Loucy (cell line): ENCODE measurements at regions not wholly inside any gene's neighbourhood (a gene's known extent, or its start where the extent isn't known, plus 50 kb on each side); places are given as distances from the start of the nearest gene placed in this dataset.
"Not testable (repeated sequence)": the region's sequence is repeated elsewhere in the genome, so short reads cannot be mapped to it uniquely, and the experiment has no call there.

Experiments
- H2AFZ ChIP-seq: fragments of 200-600 bp; sonication (generic); 2 replicates; pipeline ENCODE4 v1.6.0; 2016; ENCODE audit warnings: antibody characterized with exemption, mild to moderate bottlenecking, low read length, moderate library complexity
- H3F3A ChIP-seq: fragments of 200-600 bp; 2 replicates; pipeline ENCODE4 v1.6.0; 2016; ENCODE audit warnings: antibody characterized with exemption, low read depth, mild to moderate bottlenecking
- H3K27me3 ChIP-seq: fragments of 200-600 bp; sonication (generic); 2 replicates; pipeline ENCODE4 v1.6.1; 2014; ENCODE audit warnings: low read length, mild to moderate bottlenecking; ENCODE audit not compliant: insufficient read depth, poor library complexity, severe bottlenecking
- H3K36me3 ChIP-seq: fragments of 200-600 bp; sonication (generic); 2 replicates; pipeline ENCODE4 v1.6.1; 2016; ENCODE audit warnings: low read length; ENCODE audit not compliant: insufficient read depth
- H3K4me1 ChIP-seq: fragments of 200-600 bp; sonication (generic); 2 replicates; pipeline ENCODE4 v1.5.1; 2014; ENCODE audit warnings: low read length, mild to moderate bottlenecking; ENCODE audit not compliant: insufficient read depth, poor library complexity, severe bottlenecking
- H3K4me2 ChIP-seq: fragments of 200-600 bp; sonication (generic); 2 replicates; pipeline ENCODE4 v1.6.0; 2014; ENCODE audit warnings: antibody characterized with exemption, low read length, low read depth, mild to moderate bottlenecking; ENCODE audit not compliant: poor library complexity, severe bottlenecking
- H3K4me3 ChIP-seq: fragments of 200-600 bp; sonication (generic); 2 replicates; pipeline ENCODE4 v1.5.1; 2014; ENCODE audit warnings: low read length, mild to moderate bottlenecking, mixed read lengths; ENCODE audit not compliant: poor library complexity, severe bottlenecking
- H3K79me2 ChIP-seq: fragments of 200-600 bp; sonication (generic); 2 replicates; pipeline ENCODE4 v1.6.1; 2014; ENCODE audit warnings: low read length; ENCODE audit not compliant: insufficient read depth
- H3K9ac ChIP-seq: fragments of 200-600 bp; sonication (generic); 2 replicates; pipeline ENCODE4 v1.6.0; 2014; ENCODE audit warnings: mild to moderate bottlenecking, low read depth, low read length, moderate library complexity; ENCODE audit not compliant: poor library complexity, severe bottlenecking
- H3K9me2 ChIP-seq: fragments of 200-600 bp; sonication (generic); replicated peaks from 2 replicates; pipeline ENCODE4 v1.6.1; 2016; ENCODE audit warnings: low read depth, low read length, mixed read lengths
- H3K9me3 ChIP-seq: fragments of 200-600 bp; sonication (generic); 2 replicates; pipeline ENCODE4 v1.6.1; 2014; ENCODE audit warnings: mild to moderate bottlenecking, antibody characterized with exemption, low read length, low read depth; ENCODE audit not compliant: insufficient read depth
- H4K20me1 ChIP-seq: fragments of 200-600 bp; sonication (generic); 2 replicates; pipeline ENCODE4 v1.6.0; 2014; ENCODE audit warnings: antibody characterized with exemption, low read length, mild to moderate bottlenecking; ENCODE audit not compliant: insufficient read depth, poor library complexity, severe bottlenecking
- EZH2phosphoT487 ChIP-seq: fragments of 200-600 bp; IDR thresholded peaks from 2 replicates; pipeline ENCODE4 v1.6.1; 2018; ENCODE audit warnings: antibody characterized with exemption, mild to moderate bottlenecking, moderate library complexity, borderline replicate concordance
- TF ChIP-seq, protein P1 (sequence below): fragments of 200-600 bp; sonication (generic); conservative IDR thresholded peaks from 2 replicates; pipeline ENCODE4 v1.5.1; 2014; ENCODE audit warnings: mild to moderate bottlenecking, antibody characterized with exemption, low read length

DNA sequence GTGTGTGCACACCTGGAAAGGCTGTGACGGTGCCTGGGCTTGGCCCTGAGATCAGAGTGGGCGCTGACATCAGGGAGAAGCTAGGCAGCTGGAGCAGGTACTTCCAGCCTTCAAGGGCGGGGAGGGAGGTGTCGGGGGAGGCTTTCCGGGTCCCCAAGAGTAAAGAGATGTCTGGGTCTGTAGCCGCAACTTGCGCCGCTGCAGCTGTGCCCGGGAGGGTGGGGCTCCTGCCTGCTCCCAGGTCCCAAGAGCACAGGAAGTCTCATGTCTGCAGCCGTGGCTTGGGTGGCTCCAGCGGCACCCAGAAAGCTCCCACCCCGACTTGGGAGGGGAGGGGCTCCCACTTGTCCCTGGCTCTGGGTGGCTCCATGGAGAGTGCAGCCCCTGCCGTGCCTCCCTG, 103.2 kb upstream of the BNIP2 start:
- H4K20me1 ChIP-seq: no peaks in the 10 kb centered on the region
- H2AFZ ChIP-seq: no peak overlapping the region
- H3K9me3 ChIP-seq: no peaks in the 10 kb centered on the region
- H3K79me2 ChIP-seq: no peaks in the 10 kb centered on the region
- TF ChIP-seq, protein P1, sequence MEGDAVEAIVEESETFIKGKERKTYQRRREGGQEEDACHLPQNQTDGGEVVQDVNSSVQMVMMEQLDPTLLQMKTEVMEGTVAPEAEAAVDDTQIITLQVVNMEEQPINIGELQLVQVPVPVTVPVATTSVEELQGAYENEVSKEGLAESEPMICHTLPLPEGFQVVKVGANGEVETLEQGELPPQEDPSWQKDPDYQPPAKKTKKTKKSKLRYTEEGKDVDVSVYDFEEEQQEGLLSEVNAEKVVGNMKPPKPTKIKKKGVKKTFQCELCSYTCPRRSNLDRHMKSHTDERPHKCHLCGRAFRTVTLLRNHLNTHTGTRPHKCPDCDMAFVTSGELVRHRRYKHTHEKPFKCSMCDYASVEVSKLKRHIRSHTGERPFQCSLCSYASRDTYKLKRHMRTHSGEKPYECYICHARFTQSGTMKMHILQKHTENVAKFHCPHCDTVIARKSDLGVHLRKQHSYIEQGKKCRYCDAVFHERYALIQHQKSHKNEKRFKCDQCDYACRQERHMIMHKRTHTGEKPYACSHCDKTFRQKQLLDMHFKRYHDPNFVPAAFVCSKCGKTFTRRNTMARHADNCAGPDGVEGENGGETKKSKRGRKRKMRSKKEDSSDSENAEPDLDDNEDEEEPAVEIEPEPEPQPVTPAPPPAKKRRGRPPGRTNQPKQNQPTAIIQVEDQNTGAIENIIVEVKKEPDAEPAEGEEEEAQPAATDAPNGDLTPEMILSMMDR: no peak
- no peak for TF ChIP-seq EZH2phosphoT487
- peaks cover 14% of the 10 kb centered on the region for H3K4me1 ChIP-seq
- H3F3A ChIP-seq: no peaks in the 10 kb centered on the region
- H3K4me2 ChIP-seq: no peak overlapping the region
- no peak overlapping the region for H3K9ac ChIP-seq
- no peak overlapping the region for H3K4me3 ChIP-seq
- H3K27me3 ChIP-seq: no peaks in the 10 kb centered on the region
- H3K9me2 ChIP-seq: no peaks in the 10 kb centered on the region
- no peaks in the 10 kb centered on the region for H3K36me3 ChIP-seq

- TF ChIP-seq, protein P1: no peak
- TF ChIP-seq EZH2phosphoT487: no peak
- no peaks in the 10 kb centered on the region for H3K79me2 ChIP-seq
- peaks cover 14% of the 10 kb centered on the region for H3K4me1 ChIP-seq
- H2AFZ ChIP-seq: no peak overlapping the region
- no peaks in the 10 kb centered on the region for H4K20me1 ChIP-seq
- no peak overlapping the region for H3K4me2 ChIP-seq
- H3K9ac ChIP-seq: no peak overlapping the region
- H3K27me3 ChIP-seq: no peaks in the 10 kb centered on the region
- H3K9me2 ChIP-seq: no peaks in the 10 kb centered on the region
- H3K9me3 ChIP-seq: no peaks in the 10 kb centered on the region
- H3F3A ChIP-seq: no peaks in the 10 kb centered on the region
- H3K4me3 ChIP-seq: no peak overlapping the region
- no peaks in the 10 kb centered on the region for H3K36me3 ChIP-seq
These were observed 102.6 kb upstream of the BNIP2 start for GRCh38 chr15:59791755-59792154.

DNA sequence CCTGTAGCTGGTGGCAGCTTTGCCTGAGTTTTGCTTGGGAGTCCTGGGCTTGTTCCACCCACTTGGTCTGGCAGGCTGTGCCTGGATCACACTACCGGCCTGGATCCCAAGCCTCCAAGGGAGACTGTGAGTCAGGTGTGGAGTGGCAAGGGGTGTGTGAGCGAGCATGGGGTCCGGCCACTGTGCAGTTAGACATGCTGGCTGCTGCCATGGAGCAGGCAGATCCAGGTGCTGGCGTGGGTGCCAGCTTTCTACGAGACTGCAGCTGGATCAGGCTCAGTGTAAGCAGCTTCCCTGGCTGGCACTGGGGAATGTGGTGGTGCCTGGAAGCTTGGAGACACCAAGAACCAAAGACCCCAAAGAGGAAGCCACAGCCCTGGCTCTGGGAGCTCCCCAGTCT, 102.0 kb upstream of the BNIP2 start:
- no peak overlapping the region for H3K4me2 ChIP-seq
- no peak for TF ChIP-seq EZH2phosphoT487
- TF ChIP-seq, protein P1: no peak
- H3K4me1 ChIP-seq: peaks cover 14% of the 10 kb centered on the region
- H4K20me1 ChIP-seq: no peaks in the 10 kb centered on the region
- no peaks in the 10 kb centered on the region for H3K36me3 ChIP-seq
- no peaks in the 10 kb centered on the region for H3K9me2 ChIP-seq
- no peak overlapping the region for H3K9ac ChIP-seq
- no peaks in the 10 kb centered on the region for H3K27me3 ChIP-seq
- H2AFZ ChIP-seq: no peak overlapping the region
- H3K79me2 ChIP-seq: no peaks in the 10 kb centered on the region
- H3K4me3 ChIP-seq: no peak overlapping the region
- no peaks in the 10 kb centered on the region for H3F3A ChIP-seq
- no peaks in the 10 kb centered on the region for H3K9me3 ChIP-seq

DNA sequence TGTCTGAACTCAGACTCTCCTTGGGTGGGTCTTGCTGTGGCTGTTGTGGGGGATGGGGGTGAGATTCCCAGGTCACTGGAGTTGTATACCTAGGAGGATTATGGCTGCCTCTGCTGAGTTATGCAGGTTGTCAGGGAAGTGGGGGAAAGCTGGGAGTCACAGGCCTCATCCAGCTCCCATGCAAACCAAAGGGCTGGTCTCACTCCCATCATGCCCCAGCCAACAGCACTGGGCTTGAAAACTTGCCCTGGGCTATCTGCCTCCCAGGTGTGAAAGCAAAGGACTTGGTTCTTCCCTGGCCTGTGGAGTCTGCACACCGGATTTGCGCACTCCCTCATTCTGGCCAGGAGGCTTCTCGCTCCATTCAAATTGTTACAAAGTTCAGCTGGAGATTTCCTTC, 97.3 kb upstream of the BNIP2 start:
- H3K27me3 ChIP-seq, H3K9me3 ChIP-seq, H3F3A ChIP-seq, H3K79me2 ChIP-seq, H3K4me1 ChIP-seq, H2AFZ ChIP-seq, H4K20me1 ChIP-seq, H3K9me2 ChIP-seq, H3K4me2 ChIP-seq, H3K9ac ChIP-seq, H3K36me3 ChIP-seq, H3K4me3 ChIP-seq: not testable (repeated sequence)

DNA sequence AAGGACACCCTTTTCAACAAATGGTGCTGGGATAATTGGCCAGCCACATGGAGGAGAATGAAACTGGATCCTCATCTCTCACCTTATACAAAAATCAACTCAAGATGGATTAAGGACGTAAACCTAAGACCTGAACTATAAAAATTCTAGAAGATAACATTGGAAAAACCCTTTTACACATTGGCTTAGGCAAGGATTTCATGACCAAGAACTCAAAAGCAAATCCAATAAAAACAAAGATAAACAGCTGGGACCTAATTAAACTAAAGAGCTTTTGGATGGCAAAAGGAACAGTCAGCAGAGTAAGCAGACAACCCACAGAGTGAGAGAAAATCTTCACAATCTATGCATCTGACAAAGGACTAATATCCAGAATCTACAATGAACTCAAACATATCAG, 96.9 kb upstream of the BNIP2 start:
- not testable (repeated sequence) for H3K9me2 ChIP-seq, H3K27me3 ChIP-seq, H3K4me2 ChIP-seq, H3K4me3 ChIP-seq, H3K9me3 ChIP-seq, H3K4me1 ChIP-seq, H3F3A ChIP-seq, H3K9ac ChIP-seq, H4K20me1 ChIP-seq, H3K79me2 ChIP-seq, H3K36me3 ChIP-seq, H2AFZ ChIP-seq
